ENCODE measurements at regions not wholly inside any gene's neighbourhood (a gene's known extent, or its start where the extent isn't known, plus 50 kb on each side); places are given as distances from the start of the nearest gene placed in this dataset.

DNA sequence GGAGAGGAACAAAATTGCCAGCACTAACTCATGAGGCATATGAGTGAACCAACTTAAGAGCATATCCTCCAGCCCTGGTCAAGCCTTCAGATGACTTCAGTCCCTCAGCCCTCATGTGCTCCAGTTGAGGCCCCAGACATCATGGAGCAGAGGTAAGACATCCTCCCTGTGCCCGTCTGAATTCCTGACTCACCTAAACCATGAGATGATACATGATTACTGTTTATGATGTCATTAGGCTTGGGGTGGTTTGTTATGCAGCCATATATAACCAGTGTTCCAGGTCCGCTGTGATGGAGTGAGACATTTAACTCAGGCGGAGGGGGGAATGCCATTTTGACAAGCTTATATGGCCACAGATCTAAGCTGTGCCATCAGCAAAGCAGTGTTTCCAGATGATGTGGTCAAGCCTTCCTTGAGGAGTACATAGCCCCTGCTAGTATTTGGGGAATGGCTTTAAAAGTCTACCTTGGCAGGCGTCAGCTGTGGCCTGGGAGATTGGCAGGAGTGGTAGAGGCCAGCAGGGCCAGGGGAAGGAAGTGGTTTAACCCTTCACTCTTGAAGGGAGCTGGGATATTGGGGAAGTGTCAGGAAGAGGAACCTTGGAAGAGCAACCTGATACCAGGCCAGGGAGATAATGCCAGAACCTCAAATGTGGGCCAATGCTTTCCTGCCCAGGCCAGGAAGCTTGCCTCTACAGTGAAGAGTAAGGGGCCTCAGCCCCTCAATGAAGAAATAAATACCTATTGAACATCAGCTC, 343.0 kb upstream of the PODXL start:
- TF ChIP-seq SMAD3 (CRISPR knock-in tag; IDR thresholded peaks at IDR 0.05; ENCODE audit: borderline replicate concordance): no peak
- TF ChIP-seq, protein P1, sequence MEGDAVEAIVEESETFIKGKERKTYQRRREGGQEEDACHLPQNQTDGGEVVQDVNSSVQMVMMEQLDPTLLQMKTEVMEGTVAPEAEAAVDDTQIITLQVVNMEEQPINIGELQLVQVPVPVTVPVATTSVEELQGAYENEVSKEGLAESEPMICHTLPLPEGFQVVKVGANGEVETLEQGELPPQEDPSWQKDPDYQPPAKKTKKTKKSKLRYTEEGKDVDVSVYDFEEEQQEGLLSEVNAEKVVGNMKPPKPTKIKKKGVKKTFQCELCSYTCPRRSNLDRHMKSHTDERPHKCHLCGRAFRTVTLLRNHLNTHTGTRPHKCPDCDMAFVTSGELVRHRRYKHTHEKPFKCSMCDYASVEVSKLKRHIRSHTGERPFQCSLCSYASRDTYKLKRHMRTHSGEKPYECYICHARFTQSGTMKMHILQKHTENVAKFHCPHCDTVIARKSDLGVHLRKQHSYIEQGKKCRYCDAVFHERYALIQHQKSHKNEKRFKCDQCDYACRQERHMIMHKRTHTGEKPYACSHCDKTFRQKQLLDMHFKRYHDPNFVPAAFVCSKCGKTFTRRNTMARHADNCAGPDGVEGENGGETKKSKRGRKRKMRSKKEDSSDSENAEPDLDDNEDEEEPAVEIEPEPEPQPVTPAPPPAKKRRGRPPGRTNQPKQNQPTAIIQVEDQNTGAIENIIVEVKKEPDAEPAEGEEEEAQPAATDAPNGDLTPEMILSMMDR (IDR thresholded peaks at IDR 0.05): no peak
- TF ChIP-seq ZNF396 (CRISPR knock-in tag; IDR thresholded peaks at IDR 0.05; ENCODE audit: borderline replicate concordance): no peak
- no peak for TF ChIP-seq SP1 (CRISPR knock-in tag; conservative IDR thresholded peaks at IDR 0.05)
- TF ChIP-seq, protein P2, sequence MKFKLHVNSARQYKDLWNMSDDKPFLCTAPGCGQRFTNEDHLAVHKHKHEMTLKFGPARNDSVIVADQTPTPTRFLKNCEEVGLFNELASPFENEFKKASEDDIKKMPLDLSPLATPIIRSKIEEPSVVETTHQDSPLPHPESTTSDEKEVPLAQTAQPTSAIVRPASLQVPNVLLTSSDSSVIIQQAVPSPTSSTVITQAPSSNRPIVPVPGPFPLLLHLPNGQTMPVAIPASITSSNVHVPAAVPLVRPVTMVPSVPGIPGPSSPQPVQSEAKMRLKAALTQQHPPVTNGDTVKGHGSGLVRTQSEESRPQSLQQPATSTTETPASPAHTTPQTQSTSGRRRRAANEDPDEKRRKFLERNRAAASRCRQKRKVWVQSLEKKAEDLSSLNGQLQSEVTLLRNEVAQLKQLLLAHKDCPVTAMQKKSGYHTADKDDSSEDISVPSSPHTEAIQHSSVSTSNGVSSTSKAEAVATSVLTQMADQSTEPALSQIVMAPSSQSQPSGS (CRISPR knock-in tag; IDR thresholded peaks at IDR 0.05; ENCODE audit: borderline replicate concordance, low read depth): no peak
- TF ChIP-seq ZNF138 (CRISPR knock-in tag; conservative IDR thresholded peaks at IDR 0.05): no peak
- TF ChIP-seq NFATC4 (CRISPR knock-in tag; IDR thresholded peaks at IDR 0.05): no peak
- no peak for TF ChIP-seq MAX (CRISPR knock-in tag; IDR thresholded peaks at IDR 0.05)
- no peak for TF ChIP-seq ZBTB21 (CRISPR knock-in tag; IDR thresholded peaks at IDR 0.05; ENCODE audit: borderline replicate concordance)
